GM19395 (cell line): ENCODE measurements at regions not wholly inside any gene's neighbourhood (a gene's known extent, or its start where the extent isn't known, plus 50 kb on each side); places are given as distances from the start of the nearest gene placed in this dataset.
A peak's percentile ranks its signal among the peaks of the same experiment; 100 is the strongest.

Source experiments
- ATAC-seq: cut with Tn5 transposase; IDR thresholded peaks from one replicate; pipeline ENCODE4 v1.9.1; 2021; ENCODE audit warnings: mild to moderate bottlenecking, moderate library complexity; ENCODE audit not compliant: unreplicated experiment

- no peak for ATAC-seq
These were observed 98.4 kb upstream of the GULP1 start for GRCh38 chr2:188193230-188193629.

GRCh38 chr2:188196343-188197008 lies 95.2 kb upstream of the GULP1 start:
- no peak for ATAC-seq

GRCh38 chr2:188199716-188200128 lies 92.0 kb upstream of the GULP1 start:
- ATAC-seq: no peak

- no peak for ATAC-seq
These were observed 90.0 kb upstream of the GULP1 start for GRCh38 chr2:188201639-188202038.

GRCh38 chr2:188202777-188203176 lies 88.9 kb upstream of the GULP1 start:
- ATAC-seq: no peak

GRCh38 chr2:188203776-188204175 lies 87.9 kb upstream of the GULP1 start:
- no peak for ATAC-seq

GRCh38 chr2:188204824-188205223 lies 86.8 kb upstream of the GULP1 start:
- ATAC-seq: no peak

- no peak for ATAC-seq
These were observed 84.1 kb upstream of the GULP1 start for GRCh38 chr2:188207554-188207953.

- no peak for ATAC-seq
These were observed 82.5 kb upstream of the GULP1 start for GRCh38 chr2:188209218-188209617.

- ATAC-seq: no peak
These were observed 74.4 kb upstream of the GULP1 start for GRCh38 chr2:188217264-188217663.

- no peak for ATAC-seq
These were observed 72.1 kb upstream of the GULP1 start for GRCh38 chr2:188219541-188219940.

- ATAC-seq: no peak
These were observed 71.1 kb upstream of the GULP1 start for GRCh38 chr2:188220535-188220934.

- no peak for ATAC-seq
These were observed 64.0 kb upstream of the GULP1 start for GRCh38 chr2:188227713-188228112.

- peak; percentile 86 for ATAC-seq
These were observed 56.3 kb upstream of the GULP1 start for GRCh38 chr2:188235364-188235763.

GRCh38 chr2:188238386-188238785 lies 53.3 kb upstream of the GULP1 start:
- ATAC-seq: no peak
